ENCODE measurements at regions not wholly inside any gene's neighbourhood (a gene's known extent, or its start where the extent isn't known, plus 50 kb on each side); places are given as distances from the start of the nearest gene placed in this dataset.
"Not testable (repeated sequence)": the region's sequence is repeated elsewhere in the genome, so short reads cannot be mapped to it uniquely, and the experiment has no call there.

GRCh38 chr7:114293289-114294012 is 121.2 kb upstream of the FOXP2 start:
- TF ChIP-seq CTCF (IDR thresholded peaks at IDR 0.05; ENCODE audit: insufficient read depth, low read depth, low read length, missing control alignments), result no peak
- H3K4me3 ChIP-seq (ENCODE audit: low read depth, low read length), result no peak overlapping the region
- DNase-seq (ENCODE audit: low read depth), result no peak

GRCh38 chr7:114279901-114280300 is 134.7 kb upstream of the FOXP2 start:
- H3K4me3 ChIP-seq (ENCODE audit: low read depth, low read length), result no peak overlapping the region
- no peak for DNase-seq (ENCODE audit: low read depth)
- no peak for TF ChIP-seq CTCF (IDR thresholded peaks at IDR 0.05; ENCODE audit: insufficient read depth, low read depth, low read length, missing control alignments)

GRCh38 chr7:114273218-114273617 is 141.4 kb upstream of the FOXP2 start:
- H3K4me3 ChIP-seq (ENCODE audit: low read depth, low read length), result no peak overlapping the region
- TF ChIP-seq CTCF (IDR thresholded peaks at IDR 0.05; ENCODE audit: insufficient read depth, low read depth, low read length, missing control alignments), result no peak
- no peak for DNase-seq (ENCODE audit: low read depth)

- TF ChIP-seq CTCF (IDR thresholded peaks at IDR 0.05; ENCODE audit: insufficient read depth, low read depth, low read length, missing control alignments), result no peak
- H3K4me3 ChIP-seq (ENCODE audit: low read depth, low read length), result no peak overlapping the region
- no peak for DNase-seq (ENCODE audit: low read depth)
Measured at GRCh38 chr7:114269714-114270113, 144.9 kb upstream of the FOXP2 start.

- DNase-seq (ENCODE audit: low read depth), result not testable (repeated sequence)
Measured at GRCh38 chr7:114267550-114267949, 147.1 kb upstream of the FOXP2 start.

GRCh38 chr7:114264023-114264422 is 150.6 kb upstream of the FOXP2 start:
- no peak for TF ChIP-seq CTCF (IDR thresholded peaks at IDR 0.05; ENCODE audit: insufficient read depth, low read depth, low read length, missing control alignments)
- DNase-seq (ENCODE audit: low read depth), result no peak
- no peak overlapping the region for H3K4me3 ChIP-seq (ENCODE audit: low read depth, low read length)

More at GRCh38 chr7:114267550-114267949, 147.1 kb upstream of the FOXP2 start:
- H3K4me3 ChIP-seq (ENCODE audit: low read depth, low read length), result not testable (repeated sequence)

- no peak overlapping the region for H3K4me3 ChIP-seq (ENCODE audit: low read depth, low read length)
- no peak for TF ChIP-seq CTCF (IDR thresholded peaks at IDR 0.05; ENCODE audit: insufficient read depth, low read depth, low read length, missing control alignments)
Measured at GRCh38 chr7:114263219-114263618, 151.4 kb upstream of the FOXP2 start.

More at GRCh38 chr7:114263219-114263618, 151.4 kb upstream of the FOXP2 start:
- DNase-seq (ENCODE audit: low read depth), result no peak

All from GM12865 (cell line).